Pancreas (tissue), 10 donors: ENCODE measurements at regions not wholly inside any gene's neighbourhood (a gene's known extent, or its start where the extent isn't known, plus 50 kb on each side); places are given as distances from the start of the nearest gene placed in this dataset.

Experiments used
- ATAC-seq, 4 donors: fragments of 200-7000 bp; cut with Tn5 transposase; one replicate each; pipeline versions ENCODE4 v1.8.0 to v1.9.1; 2020; ENCODE audit warnings: mild to moderate bottlenecking in 4 of 4, moderate library complexity in 4 of 4
- DNase-seq, 6 donors: peaks; one replicate each; pipeline ENCODE4 v3.0.0-alpha.2; 2020
- FAIRE-seq: peaks from 2 replicates; lab custom pipeline; 2012; peaks lifted over from hg19 to GRCh38; lab: Jason Lieb, UNC
- H3K27ac ChIP-seq, 4 donors: fragments of 200-600 bp; sonication (generic); 1 replicate in 3 of 4; 2 replicates in 1 of 4; pipeline versions ENCODE4 v1.5.0 to v1.8.0; 2020
- H3K27me3 ChIP-seq, 4 donors: fragments of 200-600 bp; one replicate each; pipeline ENCODE4 v1.8.0; 2021
- H3K36me3 ChIP-seq, 3 donors: fragments of 200-600 bp; sonication (generic) in 1 of 3; one replicate each; pipeline versions ENCODE4 v1.5.0 to v1.8.0; 2020 to 2021
- H3K4me1 ChIP-seq, 3 donors: fragments of 200-600 bp; one replicate each; pipeline ENCODE4 v1.8.0; 2021
- H3K4me3 ChIP-seq, 4 donors: fragments of 200-600 bp; sonication (generic) in 2 of 4; one replicate each; pipeline versions ENCODE4 v1.5.0 to v1.8.0; 2020 to 2021
- H3K9me3 ChIP-seq, 4 donors: fragments of 200-600 bp; one replicate each; pipeline ENCODE4 v1.8.0; 2021
- CTCF ChIP-seq, 4 donors: fragments of 200-600 bp; sonication (generic) in 3 of 4; IDR thresholded peaks; one replicate each; pipeline versions ENCODE4 v1.5.0 to v1.8.0; 2021; ENCODE audit warnings: antibody characterized with exemption in 4 of 4
- WGBS, 2 donors: extraction: QIAGEN DNeasy Blood & Tissue Kit; methylation state at CpG; one replicate each; pipeline ENCODE4 v1.1.7; 2013; 5-methylcytosine and 5-hydroxymethylcytosine counted together
- intact Hi-C, 3 donors: fragments of 100-400 bp; cut with DNase I; formaldehyde crosslinking; loops; one replicate each; pipeline versions ENCODE4 v1.11.1 to v1.14.2; 2022
- donor health status: healthy with polysubstance abuse.
- donor health status: DM: no; HTN: no; CAD: no; lungs with moderate emphysema.
- donor health status: DM: no; HTN: no; CAD: no.
- donor health status: control.
- donor health status: control.
- donor health status: Bipolar disorder and iron deficiency.
- donor health status: DM: yes; HTN: yes; CAD: no.
- donor health status: DM: no; HTN: no; CAD: no.
- donor health status: DM: no; HTN: no; CAD: no.
- donor health status: DM: yes; HTN: yes; CAD: no.

- DNase-seq (no peak), ATAC-seq (no peak), FAIRE-seq (no peak)
- TF ChIP-seq CTCF (IDR thresholded peaks at IDR 0.05), result no peak
- Histone ChIP-seq H3K27ac (no peak overlapping the region), H3K4me1 (no peaks in the 10 kb centered on the region), H3K4me3 (no peak overlapping the region), H3K9me3 (no peaks in the 10 kb centered on the region), H3K36me3 (no peaks in the 10 kb centered on the region), H3K27me3 (no peaks in the 10 kb centered on the region)
- WGBS, 2 donors, result 86 to 88% methylated on average over 6 of the region's 6 CpGs
- intact Hi-C loops, result no loop called here
These were observed 128.6 kb upstream of the ARID1B start for GRCh38 chr6:156648616-156649015.

GRCh38 chr6:156647991-156648390 lies 129.2 kb upstream of the ARID1B start:
- no peak overlapping the region for H3K27ac ChIP-seq
- FAIRE-seq, result no peak
- DNase-seq, result no peak
- TF ChIP-seq CTCF (IDR thresholded peaks at IDR 0.05), result no peak
- ATAC-seq, result no peak
- intact Hi-C loops, result no loop called here
- WGBS, 2 donors, result 56 to 65% methylated on average over 7 of the region's 7 CpGs
- no peaks in the 10 kb centered on the region for H3K9me3 ChIP-seq
- no peaks in the 10 kb centered on the region for H3K36me3 ChIP-seq
- no peak overlapping the region for H3K4me3 ChIP-seq
- no peaks in the 10 kb centered on the region for H3K27me3 ChIP-seq
- H3K4me1 ChIP-seq, result no peaks in the 10 kb centered on the region

- intact Hi-C loops, result no loop called here
- FAIRE-seq, result no peak
- TF ChIP-seq CTCF (IDR thresholded peaks at IDR 0.05), result no peak
- Histone ChIP-seq H3K9me3 (no peaks in the 10 kb centered on the region), H3K4me1 (no peaks in the 10 kb centered on the region), H3K27me3 (no peaks in the 10 kb centered on the region), H3K4me3 (no peak overlapping the region), H3K36me3 (no peaks in the 10 kb centered on the region), H3K27ac (no peak overlapping the region)
- no peak for DNase-seq
- WGBS, 2 donors, result 35 to 37% methylated on average over 9 of the region's 9 CpGs
- no peak for ATAC-seq
These were observed 129.9 kb upstream of the ARID1B start for GRCh38 chr6:156647140-156647784.

- 72 to 77% methylated on average over 6 of the region's 6 CpGs for WGBS, 2 donors
- H3K27ac ChIP-seq, result no peak overlapping the region
- TF ChIP-seq CTCF (IDR thresholded peaks at IDR 0.05), result no peak
- DNase-seq, result no peak
- no peak for FAIRE-seq
- H3K4me1 ChIP-seq, result no peaks in the 10 kb centered on the region
- no peaks in the 10 kb centered on the region for H3K27me3 ChIP-seq
- H3K36me3 ChIP-seq, result no peaks in the 10 kb centered on the region
- intact Hi-C loops, result no loop called here
- no peak for ATAC-seq
- no peaks in the 10 kb centered on the region for H3K9me3 ChIP-seq
- H3K4me3 ChIP-seq, result no peak overlapping the region
These were observed 130.7 kb upstream of the ARID1B start for GRCh38 chr6:156646496-156646895.

GRCh38 chr6:156645097-156645496 lies 132.1 kb upstream of the ARID1B start:
- Histone ChIP-seq H3K27me3 (no peaks in the 10 kb centered on the region), H3K4me3 (no peak overlapping the region), H3K4me1 (no peaks in the 10 kb centered on the region), H3K9me3 (no peaks in the 10 kb centered on the region), H3K27ac (no peak overlapping the region), H3K36me3 (no peaks in the 10 kb centered on the region)
- 85 to 86% methylated on average over 5 of the region's 5 CpGs for WGBS, 2 donors
- intact Hi-C loops, result no loop called here
- FAIRE-seq (no peak), DNase-seq (no peak), ATAC-seq (no peak)
- TF ChIP-seq CTCF (IDR thresholded peaks at IDR 0.05), result no peak
